ENCODE measurements at regions not wholly inside any gene's neighbourhood (a gene's known extent, or its start where the extent isn't known, plus 50 kb on each side); places are given as distances from the start of the nearest gene placed in this dataset.

GRCh38 chr10:78357141-78358063, 323.7 kb downstream of the RPS24 start:
- no peak for ATAC-seq
- H3K4me1 ChIP-seq: peaks cover 0 to 6% (median 0%) of the 10 kb centered on the region in 9 donors
- no peaks in the 10 kb centered on the region for H3K36me3 ChIP-seq
- no peak overlapping the region for H3K27ac ChIP-seq
- no peak overlapping the region for H3K4me3 ChIP-seq
- no peak for DNase-seq
- H3K9me3 ChIP-seq: no peaks in the 10 kb centered on the region
- intact Hi-C loops (cut with DNase I): no loop called here
- TF ChIP-seq, protein P1, sequence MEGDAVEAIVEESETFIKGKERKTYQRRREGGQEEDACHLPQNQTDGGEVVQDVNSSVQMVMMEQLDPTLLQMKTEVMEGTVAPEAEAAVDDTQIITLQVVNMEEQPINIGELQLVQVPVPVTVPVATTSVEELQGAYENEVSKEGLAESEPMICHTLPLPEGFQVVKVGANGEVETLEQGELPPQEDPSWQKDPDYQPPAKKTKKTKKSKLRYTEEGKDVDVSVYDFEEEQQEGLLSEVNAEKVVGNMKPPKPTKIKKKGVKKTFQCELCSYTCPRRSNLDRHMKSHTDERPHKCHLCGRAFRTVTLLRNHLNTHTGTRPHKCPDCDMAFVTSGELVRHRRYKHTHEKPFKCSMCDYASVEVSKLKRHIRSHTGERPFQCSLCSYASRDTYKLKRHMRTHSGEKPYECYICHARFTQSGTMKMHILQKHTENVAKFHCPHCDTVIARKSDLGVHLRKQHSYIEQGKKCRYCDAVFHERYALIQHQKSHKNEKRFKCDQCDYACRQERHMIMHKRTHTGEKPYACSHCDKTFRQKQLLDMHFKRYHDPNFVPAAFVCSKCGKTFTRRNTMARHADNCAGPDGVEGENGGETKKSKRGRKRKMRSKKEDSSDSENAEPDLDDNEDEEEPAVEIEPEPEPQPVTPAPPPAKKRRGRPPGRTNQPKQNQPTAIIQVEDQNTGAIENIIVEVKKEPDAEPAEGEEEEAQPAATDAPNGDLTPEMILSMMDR (IDR thresholded peaks at IDR 0.05): no peak
- no peaks in the 10 kb centered on the region for H3K27me3 ChIP-seq
- WGBS, 2 donors: 64 to 73% methylated on average over 16 of the region's 16 CpGs

- Histone ChIP-seq H3K27me3 (no peaks in the 10 kb centered on the region), H3K27ac (no peak overlapping the region), H3K4me3 (no peak overlapping the region), H3K4me1 (peaks cover 0 to 8% (median 0%) of the 10 kb centered on the region in 9 donors), H3K9me3 (no peaks in the 10 kb centered on the region), H3K36me3 (no peaks in the 10 kb centered on the region)
- WGBS, 2 donors: 87 to 94% methylated on average over 5 of the region's 5 CpGs
- DNase-seq: no peak
- no peak for ATAC-seq
- TF ChIP-seq, protein P1 (IDR thresholded peaks at IDR 0.05): no peak
- intact Hi-C loops (cut with DNase I): no loop called here
Measured at GRCh38 chr10:78358351-78358750, 324.7 kb downstream of the RPS24 start.

DNA sequence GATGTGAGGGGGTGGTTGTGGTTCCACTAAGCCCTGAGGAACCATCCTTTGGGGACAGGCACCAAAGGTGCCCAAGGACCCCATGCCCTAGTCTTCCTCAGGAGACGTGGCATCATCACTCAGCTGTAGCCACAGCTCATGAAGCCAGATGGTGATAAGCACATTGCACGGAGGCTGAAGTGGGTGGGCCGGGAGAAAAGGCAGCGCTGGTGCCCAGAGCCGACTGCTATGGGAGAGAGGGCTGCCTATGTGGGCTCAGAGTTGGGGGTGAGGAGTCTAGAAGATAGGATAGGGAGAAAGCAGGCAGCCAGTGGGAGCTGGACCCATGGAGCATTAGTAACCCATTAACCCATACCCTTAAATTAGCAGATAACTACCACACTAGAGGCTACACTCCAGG, 325.3 kb downstream of the RPS24 start:
- H3K9me3 ChIP-seq: no peaks in the 10 kb centered on the region

GRCh38 chr10:78359640-78360091, 326.0 kb downstream of the RPS24 start:
- Histone ChIP-seq H3K27ac (no peak overlapping the region), H3K27me3 (no peaks in the 10 kb centered on the region), H3K4me1 (peaks cover 0 to 8% (median 0%) of the 10 kb centered on the region in 9 donors), H3K4me3 (no peak overlapping the region), H3K9me3 (no peaks in the 10 kb centered on the region), H3K36me3 (no peaks in the 10 kb centered on the region)
- DNase-seq (no peak), ATAC-seq (no peak)
- TF ChIP-seq, protein P1 (IDR thresholded peaks at IDR 0.05): no peak
- intact Hi-C loops (cut with DNase I): no loop called here
- WGBS, 2 donors: 68 to 69% methylated on average over 9 of the region's 9 CpGs

More for the DNA sequence above, 325.3 kb downstream of the RPS24 start:
- ATAC-seq (no peak), DNase-seq (no peak)
- Histone ChIP-seq H3K4me3 (no peak overlapping the region), H3K27ac (no peak overlapping the region), H3K27me3 (no peaks in the 10 kb centered on the region), H3K4me1 (peaks cover 0 to 8% (median 0%) of the 10 kb centered on the region in 9 donors), H3K36me3 (no peaks in the 10 kb centered on the region)
- intact Hi-C loops (cut with DNase I): no loop called here
- TF ChIP-seq, protein P1 (IDR thresholded peaks at IDR 0.05): no peak
- WGBS, 2 donors: 84 to 87% methylated on average over 5 of the region's 5 CpGs
